ENCODE measurements at regions not wholly inside any gene's neighbourhood (a gene's known extent, or its start where the extent isn't known, plus 50 kb on each side); places are given as distances from the start of the nearest gene placed in this dataset.

DNA sequence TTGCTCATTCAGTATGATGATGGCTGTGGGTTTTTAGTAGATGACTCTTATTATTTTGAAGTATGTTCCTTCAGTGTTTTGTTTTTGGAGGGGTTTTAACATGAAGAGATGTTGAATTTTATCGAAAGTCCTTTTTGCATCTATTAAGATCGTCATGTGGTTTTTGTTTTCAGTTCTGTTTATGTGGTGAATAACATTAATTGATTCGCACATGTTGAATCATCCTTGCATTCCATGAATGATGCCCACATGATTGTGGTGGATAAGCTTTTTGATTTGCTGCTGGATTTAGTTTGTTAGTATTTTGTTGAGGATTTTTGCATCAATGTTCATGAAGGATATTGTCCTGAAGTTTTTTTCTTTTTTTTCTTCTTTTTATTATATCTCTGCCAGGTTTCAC, 347.4 kb upstream of the EPHA5 start:
- TF ChIP-seq, protein P1, sequence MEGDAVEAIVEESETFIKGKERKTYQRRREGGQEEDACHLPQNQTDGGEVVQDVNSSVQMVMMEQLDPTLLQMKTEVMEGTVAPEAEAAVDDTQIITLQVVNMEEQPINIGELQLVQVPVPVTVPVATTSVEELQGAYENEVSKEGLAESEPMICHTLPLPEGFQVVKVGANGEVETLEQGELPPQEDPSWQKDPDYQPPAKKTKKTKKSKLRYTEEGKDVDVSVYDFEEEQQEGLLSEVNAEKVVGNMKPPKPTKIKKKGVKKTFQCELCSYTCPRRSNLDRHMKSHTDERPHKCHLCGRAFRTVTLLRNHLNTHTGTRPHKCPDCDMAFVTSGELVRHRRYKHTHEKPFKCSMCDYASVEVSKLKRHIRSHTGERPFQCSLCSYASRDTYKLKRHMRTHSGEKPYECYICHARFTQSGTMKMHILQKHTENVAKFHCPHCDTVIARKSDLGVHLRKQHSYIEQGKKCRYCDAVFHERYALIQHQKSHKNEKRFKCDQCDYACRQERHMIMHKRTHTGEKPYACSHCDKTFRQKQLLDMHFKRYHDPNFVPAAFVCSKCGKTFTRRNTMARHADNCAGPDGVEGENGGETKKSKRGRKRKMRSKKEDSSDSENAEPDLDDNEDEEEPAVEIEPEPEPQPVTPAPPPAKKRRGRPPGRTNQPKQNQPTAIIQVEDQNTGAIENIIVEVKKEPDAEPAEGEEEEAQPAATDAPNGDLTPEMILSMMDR (IDR thresholded peaks at IDR 0.05; ENCODE audit: insufficient read depth, low read depth, low read length), result no peak
- TF ChIP-seq EZH2 (IDR thresholded peaks at IDR 0.05; ENCODE audit: insufficient read depth, low read length), result no peak

Measured in astrocyte (in vitro differentiated cells and primary cell).